HG02981 (cell line): ENCODE measurements at regions not wholly inside any gene's neighbourhood (a gene's known extent, or its start where the extent isn't known, plus 50 kb on each side); places are given as distances from the start of the nearest gene placed in this dataset.

Experiments used
- ATAC-seq: cut with Tn5 transposase; IDR thresholded peaks from one replicate; pipeline ENCODE4 v1.9.1; 2021; ENCODE audit warnings: mild to moderate bottlenecking, moderate library complexity; ENCODE audit not compliant: unreplicated experiment

GRCh38 chr11:134529212-134530096 lies 117.4 kb upstream of the B3GAT1 start:
- ATAC-seq: no peak

- no peak for ATAC-seq
Measured at GRCh38 chr11:134528453-134528852, 116.4 kb upstream of the B3GAT1 start.

- no peak for ATAC-seq
Measured at GRCh38 chr11:134527382-134528243, 115.6 kb upstream of the B3GAT1 start.

GRCh38 chr11:134524896-134525845 lies 113.1 kb upstream of the B3GAT1 start:
- no peak for ATAC-seq

- no peak for ATAC-seq
Measured at GRCh38 chr11:134524201-134524600, 112.2 kb upstream of the B3GAT1 start.

GRCh38 chr11:134522782-134523570 lies 110.9 kb upstream of the B3GAT1 start:
- no peak for ATAC-seq

GRCh38 chr11:134521452-134522289 lies 109.6 kb upstream of the B3GAT1 start:
- no peak for ATAC-seq

GRCh38 chr11:134521001-134521400 lies 109.0 kb upstream of the B3GAT1 start:
- no peak for ATAC-seq

- ATAC-seq: no peak
Measured at GRCh38 chr11:134519788-134520187, 107.7 kb upstream of the B3GAT1 start.

GRCh38 chr11:134519390-134519750 lies 107.3 kb upstream of the B3GAT1 start:
- ATAC-seq: no peak

- no peak for ATAC-seq
Measured at GRCh38 chr11:134518616-134519389, 106.8 kb upstream of the B3GAT1 start.

- no peak for ATAC-seq
Measured at GRCh38 chr11:134517621-134518293, 105.7 kb upstream of the B3GAT1 start.

GRCh38 chr11:134517115-134517514 lies 105.1 kb upstream of the B3GAT1 start:
- ATAC-seq: no peak

- no peak for ATAC-seq
Measured at GRCh38 chr11:134516529-134516928, 104.5 kb upstream of the B3GAT1 start.

GRCh38 chr11:134515081-134515960 lies 103.3 kb upstream of the B3GAT1 start:
- no peak for ATAC-seq

- ATAC-seq: no peak
Measured at GRCh38 chr11:134514354-134514951, 102.4 kb upstream of the B3GAT1 start.
